ENCODE measurements at regions not wholly inside any gene's neighbourhood (a gene's known extent, or its start where the extent isn't known, plus 50 kb on each side); places are given as distances from the start of the nearest gene placed in this dataset.

DNA sequence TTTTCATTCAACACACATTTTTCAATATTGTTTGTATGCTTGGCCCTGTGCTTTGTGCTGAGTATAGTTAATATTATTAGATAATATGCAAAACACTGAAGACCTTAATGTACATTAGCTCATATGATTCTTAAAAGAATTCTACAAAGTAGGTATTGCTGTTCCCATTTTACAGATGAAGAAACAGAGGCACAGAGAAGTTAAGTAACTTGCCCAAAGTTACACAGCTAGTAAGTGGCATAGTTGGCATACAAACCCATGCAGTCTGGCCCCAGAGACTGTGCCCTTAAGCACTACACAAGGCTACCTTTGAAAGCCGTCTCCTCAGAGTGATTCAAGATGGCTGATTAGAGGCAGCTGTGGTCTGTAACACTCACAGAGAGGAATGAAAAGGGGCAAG lies 293.4 kb upstream of the F9 start:
- no peak for DNase-seq (ENCODE audit: low read depth, low spot score)
- no peak overlapping the region for H3K4me3 ChIP-seq (ENCODE audit: low read depth, low read length)
- ChIA-PET CTCF (no interaction called here), POLR2A (no interaction called here)
- TF ChIP-seq, protein P1, sequence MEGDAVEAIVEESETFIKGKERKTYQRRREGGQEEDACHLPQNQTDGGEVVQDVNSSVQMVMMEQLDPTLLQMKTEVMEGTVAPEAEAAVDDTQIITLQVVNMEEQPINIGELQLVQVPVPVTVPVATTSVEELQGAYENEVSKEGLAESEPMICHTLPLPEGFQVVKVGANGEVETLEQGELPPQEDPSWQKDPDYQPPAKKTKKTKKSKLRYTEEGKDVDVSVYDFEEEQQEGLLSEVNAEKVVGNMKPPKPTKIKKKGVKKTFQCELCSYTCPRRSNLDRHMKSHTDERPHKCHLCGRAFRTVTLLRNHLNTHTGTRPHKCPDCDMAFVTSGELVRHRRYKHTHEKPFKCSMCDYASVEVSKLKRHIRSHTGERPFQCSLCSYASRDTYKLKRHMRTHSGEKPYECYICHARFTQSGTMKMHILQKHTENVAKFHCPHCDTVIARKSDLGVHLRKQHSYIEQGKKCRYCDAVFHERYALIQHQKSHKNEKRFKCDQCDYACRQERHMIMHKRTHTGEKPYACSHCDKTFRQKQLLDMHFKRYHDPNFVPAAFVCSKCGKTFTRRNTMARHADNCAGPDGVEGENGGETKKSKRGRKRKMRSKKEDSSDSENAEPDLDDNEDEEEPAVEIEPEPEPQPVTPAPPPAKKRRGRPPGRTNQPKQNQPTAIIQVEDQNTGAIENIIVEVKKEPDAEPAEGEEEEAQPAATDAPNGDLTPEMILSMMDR (IDR thresholded peaks at IDR 0.05; ENCODE audit: insufficient read depth, low read length, missing control alignments): no peak

GRCh38 chrX:139234898-139235297 lies 295.6 kb upstream of the F9 start:
- CTCF ChIA-PET: no interaction called here
- POLR2A ChIA-PET: no interaction called here
- no peak for DNase-seq (ENCODE audit: low read depth, low spot score)
- TF ChIP-seq, protein P1 (IDR thresholded peaks at IDR 0.05; ENCODE audit: insufficient read depth, low read length, missing control alignments): no peak
- H3K4me3 ChIP-seq (ENCODE audit: low read depth, low read length): no peak overlapping the region

GRCh38 chrX:139224953-139225665 lies 305.4 kb upstream of the F9 start:
- POLR2A ChIA-PET: no interaction called here
- TF ChIP-seq, protein P1 (IDR thresholded peaks at IDR 0.05; ENCODE audit: insufficient read depth, low read length, missing control alignments): no peak
- no peak overlapping the region for H3K4me3 ChIP-seq (ENCODE audit: low read depth, low read length)
- DNase-seq (ENCODE audit: low read depth, low spot score): no peak
- CTCF ChIA-PET: no interaction called here

DNA sequence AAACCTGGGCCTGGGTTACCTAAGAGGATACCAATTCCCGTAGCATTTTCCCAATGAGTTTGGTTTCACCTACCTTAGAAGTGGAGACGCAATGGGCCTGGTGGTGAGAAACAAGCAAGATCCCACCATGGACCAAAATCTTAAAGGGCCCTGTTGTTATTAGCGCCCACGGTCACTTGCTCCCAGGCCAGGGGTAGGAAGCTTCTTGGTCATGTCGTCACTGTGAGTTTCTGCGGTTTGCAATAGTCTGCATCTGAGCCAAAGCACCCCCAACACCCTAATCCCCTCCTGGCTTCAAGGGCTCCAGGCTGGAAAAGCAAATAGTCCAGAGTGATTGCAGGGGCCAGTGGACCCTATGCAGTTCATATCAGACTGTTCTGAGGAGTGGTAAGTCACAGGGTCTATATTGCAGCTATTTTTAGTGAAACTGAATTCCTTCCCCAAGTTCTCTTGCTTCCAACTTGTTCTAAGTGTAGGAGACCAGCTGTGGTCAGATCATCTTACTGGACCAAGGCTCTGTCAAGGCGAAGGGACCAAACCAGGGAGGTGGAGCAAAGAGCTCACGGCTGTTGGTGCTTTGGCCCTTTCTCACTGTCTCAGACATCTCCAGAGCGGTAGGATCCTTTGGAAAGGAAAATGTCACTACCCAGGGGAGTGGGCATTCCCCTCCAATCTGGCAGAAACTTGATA lies 307.9 kb upstream of the F9 start:
- H3K4me3 ChIP-seq (ENCODE audit: low read depth, low read length): no peak overlapping the region
- TF ChIP-seq, protein P1 (IDR thresholded peaks at IDR 0.05; ENCODE audit: insufficient read depth, low read length, missing control alignments): no peak
- ChIA-PET CTCF (no interaction called here), POLR2A (no interaction called here)
- no peak for DNase-seq (ENCODE audit: low read depth, low spot score)

DNA sequence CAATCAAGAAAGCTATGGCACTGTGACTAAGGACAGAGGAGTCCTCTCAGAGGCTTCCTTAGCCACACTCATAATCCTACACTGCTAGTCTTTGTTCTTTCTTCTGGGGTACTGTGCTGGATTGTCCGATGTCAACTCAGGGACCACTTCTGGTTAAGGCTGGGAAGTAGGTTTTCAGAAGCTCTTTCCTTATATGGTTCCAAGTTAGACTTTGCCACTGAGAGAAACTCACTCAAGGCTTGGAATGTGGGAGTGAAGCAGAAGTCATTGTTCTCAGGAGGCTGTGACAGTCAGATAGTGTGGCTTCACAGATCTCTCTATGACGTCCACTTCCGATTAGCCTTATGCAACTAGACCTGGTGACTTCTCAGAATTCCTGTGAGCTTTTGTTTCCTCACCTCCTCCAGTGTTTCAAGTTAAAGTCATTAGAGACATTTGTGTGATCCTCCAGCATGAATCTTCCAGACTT lies 317.3 kb upstream of the F9 start:
- DNase-seq (ENCODE audit: low read depth, low spot score): no peak
- TF ChIP-seq, protein P1 (IDR thresholded peaks at IDR 0.05; ENCODE audit: insufficient read depth, low read length, missing control alignments): no peak
- POLR2A ChIA-PET: no interaction called here
- H3K4me3 ChIP-seq (ENCODE audit: low read depth, low read length): no peak overlapping the region
- CTCF ChIA-PET: no interaction called here

GRCh38 chrX:139211568-139212182 lies 318.9 kb upstream of the F9 start:
- CTCF ChIA-PET: no interaction called here
- TF ChIP-seq, protein P1 (IDR thresholded peaks at IDR 0.05; ENCODE audit: insufficient read depth, low read length, missing control alignments): no peak
- H3K4me3 ChIP-seq (ENCODE audit: low read depth, low read length): no peak overlapping the region
- POLR2A ChIA-PET: no interaction called here
- no peak for DNase-seq (ENCODE audit: low read depth, low spot score)
